ENCODE measurements at regions not wholly inside any gene's neighbourhood (a gene's known extent, or its start where the extent isn't known, plus 50 kb on each side); places are given as distances from the start of the nearest gene placed in this dataset.

DNA sequence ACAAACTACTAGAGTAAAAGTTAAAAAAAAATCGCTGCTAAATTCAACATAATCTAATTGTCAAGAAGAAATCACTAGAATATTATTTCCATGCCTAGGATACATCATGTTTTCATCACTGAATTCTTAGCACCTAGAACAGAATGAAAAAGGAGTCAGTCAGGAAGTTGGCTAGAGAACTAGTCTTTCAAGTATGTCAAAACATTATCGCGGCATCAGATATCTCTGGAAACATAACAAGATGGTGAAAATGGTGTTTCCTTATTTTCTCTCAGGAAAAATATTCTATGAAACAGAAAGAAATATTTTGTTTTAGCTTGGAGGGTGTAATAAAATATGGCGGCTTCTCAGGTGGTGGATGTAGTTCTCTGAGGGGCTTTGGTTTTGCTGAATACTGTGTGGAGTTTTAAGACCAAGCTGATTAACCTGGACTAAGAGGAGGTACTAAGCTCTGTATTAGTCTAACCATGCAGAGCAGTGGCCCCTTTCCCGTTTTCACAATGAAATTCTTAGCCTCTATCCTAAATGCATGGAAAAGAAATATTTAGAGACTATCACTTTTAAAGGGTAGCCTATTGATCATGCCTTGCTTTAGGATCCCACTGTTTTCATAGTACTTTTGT, 205.6 kb downstream of the MDFIC start:
- dilution Hi-C loops (cut with HindIII; ENCODE audit: low sequenced_read_pairs, unreplicated experiment), result no loop called here
- Histone ChIP-seq H3K14ac (replicated peaks; ENCODE audit: low read depth, low read length) (no peak overlapping the region), H4K8ac (ENCODE audit: low read depth in 2 of 2, low read length in 2 of 2) (no peak overlapping the region), H3K23ac (ENCODE audit: low read depth, low read length) (no peak overlapping the region), H2AK9ac (replicated peaks; ENCODE audit: low read depth, low read length, poor library complexity) (no peak overlapping the region), H2BK5ac (ENCODE audit: low read depth, low read length, poor library complexity, severe bottlenecking) (no peak overlapping the region), H4K20me1 (ENCODE audit: insufficient read depth, low read length) (no peaks in the 10 kb centered on the region), H2BK15ac (ENCODE audit: low read depth, low read length) (no peak overlapping the region), H3K27ac (ENCODE audit: insufficient read depth, low read length) (no peak overlapping the region), H4K91ac (ENCODE audit: insufficient read depth, low read depth, low read length) (no peak overlapping the region), H3K36me3 (ENCODE audit: control insufficient read depth, insufficient read depth, low read length) (no peaks in the 10 kb centered on the region), H3K27me3 (ENCODE audit: control insufficient read depth, insufficient read depth, low read length) (no peaks in the 10 kb centered on the region), H3K9me1 (ENCODE audit: insufficient read depth, low read length) (no peaks in the 10 kb centered on the region; the same call in 1 of the 2 replicates), H3K4me1 (ENCODE audit: control insufficient read depth, insufficient read depth, low read length) (no peaks in the 10 kb centered on the region; the same call in 1 of the 2 replicates), H3K79me1 (ENCODE audit: low read depth in 1 of 2, low read length in 2 of 2) (no peaks in the 10 kb centered on the region), H3K4ac (ENCODE audit: low read depth, low read length) (no peak overlapping the region), H3K9ac (ENCODE audit: low read depth, low read length) (no peak overlapping the region), H3K4me3 (ENCODE audit: insufficient read depth, low read depth, low read length) (no peak overlapping the region), H2AK5ac (ENCODE audit: low read depth, low read length) (no peak overlapping the region), H3K18ac (ENCODE audit: low read depth, low read length) (no peak overlapping the region), H2AFZ (replicated peaks; ENCODE audit: low read length, poor library complexity) (no peak overlapping the region), H3K9me3 (ENCODE audit: control insufficient read depth, insufficient read depth, low read length) (no peaks in the 10 kb centered on the region), H4K5ac (ENCODE audit: low read depth, low read length) (no peak overlapping the region), H3K4me2 (ENCODE audit: low read depth, low read length) (no peak overlapping the region), H2BK120ac (ENCODE audit: low read depth, low read length) (no peak overlapping the region), H2BK20ac (ENCODE audit: low read depth, low read length) (no peak overlapping the region), H3K56ac (ENCODE audit: extremely low read depth, insufficient read depth, low read length) (no peak overlapping the region)
- TF ChIP-seq RAD21 (IDR thresholded peaks at IDR 0.05; ENCODE audit: low read length) (no peak), MAFK (IDR thresholded peaks at IDR 0.05; ENCODE audit: low read depth, low read length) (no peak), BHLHE40 (IDR thresholded peaks at IDR 0.05; ENCODE audit: low read depth, low read length) (no peak), MAZ (IDR thresholded peaks at IDR 0.05; ENCODE audit: borderline replicate concordance, low read depth, low read length) (no peak), CHD1 (IDR thresholded peaks at IDR 0.05; ENCODE audit: low read depth, low read length) (no peak), RCOR1 (IDR thresholded peaks at IDR 0.05; ENCODE audit: insufficient replicate concordance, low read length) (no peak), RFX5 (IDR thresholded peaks at IDR 0.05; ENCODE audit: low read depth, low read length) (no peak), NFE2L2 (IDR thresholded peaks at IDR 0.05; ENCODE audit: low read depth, low read length) (no peak), MXI1 (IDR thresholded peaks at IDR 0.05; ENCODE audit: borderline replicate concordance, low read depth, low read length) (no peak), POLR2A (IDR thresholded peaks at IDR 0.05; ENCODE audit: low read depth, low read length) (no peak)
- TF ChIP-seq, protein P1, sequence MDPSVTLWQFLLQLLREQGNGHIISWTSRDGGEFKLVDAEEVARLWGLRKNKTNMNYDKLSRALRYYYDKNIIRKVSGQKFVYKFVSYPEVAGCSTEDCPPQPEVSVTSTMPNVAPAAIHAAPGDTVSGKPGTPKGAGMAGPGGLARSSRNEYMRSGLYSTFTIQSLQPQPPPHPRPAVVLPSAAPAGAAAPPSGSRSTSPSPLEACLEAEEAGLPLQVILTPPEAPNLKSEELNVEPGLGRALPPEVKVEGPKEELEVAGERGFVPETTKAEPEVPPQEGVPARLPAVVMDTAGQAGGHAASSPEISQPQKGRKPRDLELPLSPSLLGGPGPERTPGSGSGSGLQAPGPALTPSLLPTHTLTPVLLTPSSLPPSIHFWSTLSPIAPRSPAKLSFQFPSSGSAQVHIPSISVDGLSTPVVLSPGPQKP (IDR thresholded peaks at IDR 0.05; ENCODE audit: borderline replicate concordance, low read depth, low read length), result no peak
- TF ChIP-seq, protein P2, sequence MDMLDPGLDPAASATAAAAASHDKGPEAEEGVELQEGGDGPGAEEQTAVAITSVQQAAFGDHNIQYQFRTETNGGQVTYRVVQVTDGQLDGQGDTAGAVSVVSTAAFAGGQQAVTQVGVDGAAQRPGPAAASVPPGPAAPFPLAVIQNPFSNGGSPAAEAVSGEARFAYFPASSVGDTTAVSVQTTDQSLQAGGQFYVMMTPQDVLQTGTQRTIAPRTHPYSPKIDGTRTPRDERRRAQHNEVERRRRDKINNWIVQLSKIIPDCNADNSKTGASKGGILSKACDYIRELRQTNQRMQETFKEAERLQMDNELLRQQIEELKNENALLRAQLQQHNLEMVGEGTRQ (IDR thresholded peaks at IDR 0.05; ENCODE audit: low read depth, low read length), result no peak
- TF ChIP-seq, protein P3, sequence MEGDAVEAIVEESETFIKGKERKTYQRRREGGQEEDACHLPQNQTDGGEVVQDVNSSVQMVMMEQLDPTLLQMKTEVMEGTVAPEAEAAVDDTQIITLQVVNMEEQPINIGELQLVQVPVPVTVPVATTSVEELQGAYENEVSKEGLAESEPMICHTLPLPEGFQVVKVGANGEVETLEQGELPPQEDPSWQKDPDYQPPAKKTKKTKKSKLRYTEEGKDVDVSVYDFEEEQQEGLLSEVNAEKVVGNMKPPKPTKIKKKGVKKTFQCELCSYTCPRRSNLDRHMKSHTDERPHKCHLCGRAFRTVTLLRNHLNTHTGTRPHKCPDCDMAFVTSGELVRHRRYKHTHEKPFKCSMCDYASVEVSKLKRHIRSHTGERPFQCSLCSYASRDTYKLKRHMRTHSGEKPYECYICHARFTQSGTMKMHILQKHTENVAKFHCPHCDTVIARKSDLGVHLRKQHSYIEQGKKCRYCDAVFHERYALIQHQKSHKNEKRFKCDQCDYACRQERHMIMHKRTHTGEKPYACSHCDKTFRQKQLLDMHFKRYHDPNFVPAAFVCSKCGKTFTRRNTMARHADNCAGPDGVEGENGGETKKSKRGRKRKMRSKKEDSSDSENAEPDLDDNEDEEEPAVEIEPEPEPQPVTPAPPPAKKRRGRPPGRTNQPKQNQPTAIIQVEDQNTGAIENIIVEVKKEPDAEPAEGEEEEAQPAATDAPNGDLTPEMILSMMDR (conservative IDR thresholded peaks at IDR 0.05; ENCODE audit: low read depth, low read length), result no peak
- no TSS peak for BruUV-seq (replicated peaks)
- WGBS, 2 experiments (ENCODE audit: extremely low coverage in 2 of 2, insufficient read length in 1 of 2), result no CpG with 5 or more reads among the region's 5 CpGs
- DNase-seq (no peak), ATAC-seq (ENCODE audit: low read depth) (no peak)
- POLR2A ChIA-PET (ENCODE audit: unreplicated experiment), result no interaction called here
- CTCF ChIA-PET, result no interaction called here
- intact Hi-C loops (cut with micrococcal nuclease), result no loop called here
- in situ Hi-C loops (cut with MboI; ENCODE audit: low sequenced_read_pairs), result no loop called here
